ENCODE measurements at regions not wholly inside any gene's neighbourhood (a gene's known extent, or its start where the extent isn't known, plus 50 kb on each side); places are given as distances from the start of the nearest gene placed in this dataset.

- DNase-seq: no peak
Measured at GRCh38 chr4:160872491-160872890, 1291.3 kb downstream of the FSTL5 start.

- DNase-seq: no peak
Measured at GRCh38 chr4:160877087-160877790, 1286.6 kb downstream of the FSTL5 start.

DNA sequence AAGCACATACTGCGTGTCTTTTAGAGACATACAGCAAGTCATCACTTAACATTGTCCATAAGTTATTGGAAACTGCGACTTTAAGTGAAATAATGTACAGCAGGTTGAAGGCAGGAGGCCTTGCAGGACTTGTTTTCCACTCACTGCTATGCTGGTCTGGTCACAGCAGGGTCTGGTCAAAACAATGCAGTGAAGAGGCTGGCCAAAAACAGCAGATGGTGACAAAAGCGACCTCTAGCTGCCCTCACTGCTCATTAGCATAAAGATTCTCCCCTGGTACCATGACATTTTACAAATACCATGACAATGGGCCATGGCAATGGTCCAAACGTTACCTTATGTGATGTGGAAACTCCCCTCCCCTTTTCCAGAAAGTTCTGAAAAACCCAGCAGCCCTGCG is 1283.6 kb downstream of the FSTL5 start:
- no peak for DNase-seq

DNA sequence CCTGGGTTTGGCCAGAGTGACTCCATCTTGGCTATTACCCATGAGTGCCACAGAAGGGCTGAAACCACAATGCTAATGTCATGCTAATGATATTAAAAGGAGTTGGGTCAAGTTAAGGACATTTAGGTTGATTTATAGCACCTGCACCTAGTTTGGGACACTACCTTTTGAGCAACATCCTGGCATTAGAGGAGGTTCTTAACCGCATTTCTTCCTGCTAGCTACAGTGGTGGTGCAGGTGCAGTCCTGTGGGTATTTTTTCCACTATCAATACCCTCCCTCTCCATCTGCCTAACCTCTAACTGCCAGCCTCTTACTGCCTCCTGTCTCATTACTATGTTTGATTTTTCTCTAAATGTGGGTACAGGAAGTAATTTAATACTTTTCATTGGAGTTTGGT is 1276.1 kb downstream of the FSTL5 start:
- no peak for DNase-seq

GRCh38 chr4:160894128-160894527 is 1269.7 kb downstream of the FSTL5 start:
- DNase-seq: no peak

GRCh38 chr4:160894809-160895208 is 1269.0 kb downstream of the FSTL5 start:
- no peak for DNase-seq

DNA sequence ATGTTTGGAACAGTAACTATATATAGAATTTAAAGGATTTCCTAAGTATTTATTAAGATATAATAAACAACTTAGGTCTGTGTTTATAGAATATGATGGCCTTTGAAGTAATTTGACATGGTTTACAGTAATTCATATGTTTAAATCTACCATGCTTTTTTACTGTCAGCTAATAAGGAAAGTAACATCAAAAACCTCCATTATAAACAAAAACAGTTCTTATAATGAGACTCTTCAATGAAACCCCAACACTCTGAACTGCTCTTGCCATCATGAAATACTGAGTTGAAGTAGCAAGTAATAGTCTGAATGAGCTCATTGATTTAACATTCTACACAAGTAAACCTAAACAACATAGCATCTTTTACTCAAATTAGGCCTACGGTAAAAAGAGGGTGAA is 1236.5 kb downstream of the FSTL5 start:
- no peak for DNase-seq

DNA sequence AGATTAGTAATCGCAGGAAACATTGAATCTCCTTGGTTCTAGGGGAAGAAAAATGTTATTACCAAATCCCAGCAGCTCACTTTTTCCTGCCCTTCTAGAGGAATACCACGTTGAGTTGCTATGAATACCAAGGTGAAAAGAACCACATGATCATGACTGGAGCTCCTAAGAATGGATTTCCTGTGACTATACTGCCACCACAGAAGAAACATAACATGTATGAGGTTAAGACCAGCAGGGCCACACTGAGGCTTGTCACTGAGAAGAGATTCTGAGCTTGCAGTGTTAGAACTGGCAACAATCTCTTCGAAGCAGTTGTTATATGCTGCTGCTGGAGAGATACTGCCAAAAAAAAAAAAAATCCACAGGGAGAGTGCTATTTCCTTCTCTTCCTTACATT is 1235.3 kb downstream of the FSTL5 start:
- DNase-seq: no peak

GRCh38 chr4:160947653-160948052 is 1216.1 kb downstream of the FSTL5 start:
- no peak for DNase-seq

GRCh38 chr4:160956875-160957274 is 1206.9 kb downstream of the FSTL5 start:
- no peak for DNase-seq

DNA sequence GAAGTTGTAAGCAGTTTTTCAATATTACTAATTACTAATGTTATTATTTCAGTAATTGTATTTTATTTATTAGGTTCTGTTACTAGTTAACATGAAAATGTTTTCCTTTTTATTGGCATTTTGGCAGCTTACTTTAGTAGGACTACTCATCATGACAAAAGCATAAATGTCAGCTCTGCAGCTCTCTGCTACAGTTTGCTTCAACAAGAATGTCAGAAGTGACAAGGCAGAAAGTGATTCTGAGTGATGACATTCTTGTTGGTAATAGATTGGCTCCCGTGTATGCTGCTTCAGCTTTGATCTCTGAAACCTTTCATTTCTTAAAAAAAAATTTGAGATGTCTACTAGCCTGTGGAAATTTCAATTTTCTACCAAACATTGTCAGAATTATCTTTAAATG is 1193.9 kb downstream of the FSTL5 start:
- no peak for DNase-seq

GRCh38 chr4:160980091-160980490 is 1183.7 kb downstream of the FSTL5 start:
- no peak for DNase-seq

DNA sequence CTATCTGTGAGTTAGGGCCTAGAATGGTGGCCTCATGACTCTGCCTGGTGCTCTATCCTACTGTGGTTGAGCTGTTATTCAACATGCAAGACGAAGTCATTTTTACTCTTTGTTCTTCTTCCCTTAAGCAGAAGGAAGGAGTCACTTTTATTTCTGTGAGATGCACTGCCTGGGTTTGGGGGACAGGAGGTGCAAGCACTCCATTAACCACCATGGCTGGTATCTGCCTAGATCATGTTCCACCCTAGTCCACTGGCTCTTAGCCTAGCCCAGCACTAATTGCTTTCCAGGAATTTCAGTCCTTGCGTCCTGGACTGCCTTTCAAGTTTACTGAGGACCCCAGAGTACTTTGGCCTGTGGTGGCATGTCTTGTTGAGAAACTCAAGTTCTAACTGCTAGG is 1182.7 kb downstream of the FSTL5 start:
- DNase-seq: no peak

DNA sequence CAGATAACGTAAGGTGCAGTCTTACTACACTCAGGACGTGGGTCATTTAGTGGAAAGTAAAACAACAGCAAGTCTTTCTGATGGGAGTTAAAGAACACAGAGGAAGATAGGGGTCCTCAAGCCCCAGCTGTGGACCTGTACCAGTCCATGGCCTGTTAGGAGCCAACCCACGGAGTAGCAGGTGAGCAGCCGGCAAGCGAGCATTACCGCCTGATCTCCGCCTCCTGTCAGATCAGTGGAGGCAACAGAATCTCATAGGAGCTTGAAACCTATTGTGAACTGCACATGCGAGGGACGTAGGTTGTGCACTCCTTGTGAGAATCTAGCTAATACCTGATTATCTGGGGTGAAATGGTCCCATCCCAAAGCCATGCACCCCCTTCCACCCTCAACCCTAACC is 1180.8 kb downstream of the FSTL5 start:
- no peak for DNase-seq

GRCh38 chr4:161002386-161002785 is 1161.4 kb downstream of the FSTL5 start:
- DNase-seq: no peak

- no peak for DNase-seq
Measured at GRCh38 chr4:161003418-161004057, 1160.3 kb downstream of the FSTL5 start.

DNA sequence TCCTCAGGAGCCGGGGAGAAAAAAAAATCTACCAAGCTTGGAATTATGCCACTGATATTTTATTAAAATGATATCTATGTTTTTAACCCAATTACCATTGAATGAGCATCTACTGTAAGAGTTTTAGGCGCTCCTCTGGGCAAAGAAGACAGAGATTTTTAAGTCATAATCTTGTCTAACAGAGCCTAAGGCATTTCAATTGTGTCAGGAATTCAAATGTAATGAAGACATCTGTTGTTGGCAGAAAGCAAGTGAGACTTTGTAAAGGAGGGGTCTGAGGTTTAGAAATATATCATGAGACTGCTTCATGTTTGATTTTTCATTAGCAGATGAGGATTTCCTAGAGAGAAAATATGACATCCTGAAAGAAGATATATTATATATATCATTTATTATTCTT is 1158.1 kb downstream of the FSTL5 start:
- no peak for DNase-seq

GRCh38 chr4:161008527-161008926 is 1155.3 kb downstream of the FSTL5 start:
- DNase-seq: no peak

DNA sequence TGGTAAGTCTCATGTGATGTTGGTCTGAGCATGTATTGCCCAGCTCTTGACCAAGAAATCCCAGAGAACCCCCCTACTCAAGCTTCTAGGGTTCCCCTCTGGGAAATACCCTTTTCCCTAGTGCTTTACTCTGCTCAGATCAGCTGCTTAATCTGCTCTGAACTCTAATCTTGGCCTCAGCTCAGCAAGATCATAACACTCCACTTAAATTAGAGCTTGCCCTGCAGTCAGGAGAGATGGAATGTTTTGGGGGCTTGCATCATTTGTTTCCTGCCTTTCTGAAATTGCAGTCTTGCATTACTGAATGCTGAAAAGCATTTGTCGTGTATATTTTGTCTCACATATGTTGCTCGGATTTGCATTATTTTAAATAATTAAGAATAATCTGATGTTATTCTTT is 1153.6 kb downstream of the FSTL5 start:
- no peak for DNase-seq

All from T-helper 2 cell (primary cell).